ENCODE measurements at regions not wholly inside any gene's neighbourhood (a gene's known extent, or its start where the extent isn't known, plus 50 kb on each side); places are given as distances from the start of the nearest gene placed in this dataset.

DNA sequence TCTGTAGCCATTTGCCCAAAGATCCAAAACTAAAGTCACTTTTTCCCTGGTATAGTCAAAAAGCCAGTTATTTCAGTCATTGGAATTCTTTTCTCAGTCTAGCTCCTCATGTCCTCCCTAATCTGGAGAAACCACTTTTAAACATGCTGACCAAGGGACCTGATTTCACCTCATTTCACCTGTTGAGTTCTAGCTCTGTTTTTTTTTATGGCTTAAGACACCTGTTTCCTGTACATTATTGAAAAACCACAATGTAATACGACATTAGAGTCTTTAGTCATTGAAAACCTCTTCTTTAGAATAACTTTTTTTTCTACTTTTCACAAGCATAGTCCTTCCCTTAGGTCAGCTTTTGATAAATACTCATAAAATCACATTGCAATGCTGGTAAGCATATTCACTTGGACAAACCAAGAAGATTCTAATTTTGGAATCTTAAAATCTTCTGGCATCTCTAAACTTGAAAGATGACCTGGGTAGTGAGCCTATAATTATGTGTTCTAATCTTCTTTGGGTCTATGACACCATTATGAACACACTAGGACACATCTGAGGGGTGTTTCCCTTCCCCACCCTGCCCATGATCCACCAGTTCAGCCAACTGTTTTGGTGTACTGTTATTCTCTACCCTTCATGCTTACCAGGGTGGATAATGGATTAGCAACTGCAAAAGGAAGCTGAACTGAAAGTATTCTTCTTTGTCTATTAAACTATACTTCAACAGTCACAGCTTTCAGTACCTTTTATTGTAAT lies 103.5 kb upstream of the FXR1 start:
- no peak for TF ChIP-seq POLR2A (IDR thresholded peaks at IDR 0.05)
- TF ChIP-seq, protein P1, sequence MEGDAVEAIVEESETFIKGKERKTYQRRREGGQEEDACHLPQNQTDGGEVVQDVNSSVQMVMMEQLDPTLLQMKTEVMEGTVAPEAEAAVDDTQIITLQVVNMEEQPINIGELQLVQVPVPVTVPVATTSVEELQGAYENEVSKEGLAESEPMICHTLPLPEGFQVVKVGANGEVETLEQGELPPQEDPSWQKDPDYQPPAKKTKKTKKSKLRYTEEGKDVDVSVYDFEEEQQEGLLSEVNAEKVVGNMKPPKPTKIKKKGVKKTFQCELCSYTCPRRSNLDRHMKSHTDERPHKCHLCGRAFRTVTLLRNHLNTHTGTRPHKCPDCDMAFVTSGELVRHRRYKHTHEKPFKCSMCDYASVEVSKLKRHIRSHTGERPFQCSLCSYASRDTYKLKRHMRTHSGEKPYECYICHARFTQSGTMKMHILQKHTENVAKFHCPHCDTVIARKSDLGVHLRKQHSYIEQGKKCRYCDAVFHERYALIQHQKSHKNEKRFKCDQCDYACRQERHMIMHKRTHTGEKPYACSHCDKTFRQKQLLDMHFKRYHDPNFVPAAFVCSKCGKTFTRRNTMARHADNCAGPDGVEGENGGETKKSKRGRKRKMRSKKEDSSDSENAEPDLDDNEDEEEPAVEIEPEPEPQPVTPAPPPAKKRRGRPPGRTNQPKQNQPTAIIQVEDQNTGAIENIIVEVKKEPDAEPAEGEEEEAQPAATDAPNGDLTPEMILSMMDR (IDR thresholded peaks at IDR 0.05): no peak

Data from Peyer's patch (tissue), 4 donors.